Endothelial cell of umbilical vein (primary cell): ENCODE measurements at regions not wholly inside any gene's neighbourhood (a gene's known extent, or its start where the extent isn't known, plus 50 kb on each side); places are given as distances from the start of the nearest gene placed in this dataset.

Source experiments
- BruUV-seq: library from RNA; stranded (reverse); fragments of 400-500 nt; replicated peaks from 2 replicates; lab custom pipeline; 2021; lab: Mats Ljungman, UMichigan
- CTCF ChIA-PET: fragments of 300-600, 350-600 bp; sonication (Branson Sonifier 250); formaldehyde crosslinking; loops from one replicate; lab custom pipeline; 2021; ENCODE audit warnings: antibody characterized with exemption, inconsistent platforms; lab: Charles Lee
- POLR2A ChIA-PET: fragments of 300-600, 350-600 bp; sonication (Branson Sonifier 250); formaldehyde crosslinking; loops from one replicate; lab custom pipeline; 2021; ENCODE audit warnings: antibody characterized with exemption, inconsistent platforms; lab: Charles Lee
- DNase-seq: peaks from one replicate; pipeline ENCODE4 v3.0.0-alpha.2; 2011; ENCODE audit warnings: low read depth, low spot score
- FAIRE-seq: peaks from 2 replicates; lab custom pipeline; 2011; peaks lifted over from hg19 to GRCh38; lab: Jason Lieb, UNC
- H2AFZ ChIP-seq: 2 replicates; pipeline ENCODE4 v1.6.0; 2012; ENCODE audit warnings: low read depth, low read length, control low read depth, inconsistent platforms
- H3K27ac ChIP-seq: 2 replicates; pipeline ENCODE4 v1.5.1; 2011; ENCODE audit warnings: low read depth, mild to moderate bottlenecking, control low read depth, low read length, moderate library complexity; ENCODE audit not compliant: insufficient read depth
- H3K27me3 ChIP-seq, 2 experiments: 2 replicates each; pipeline versions ENCODE4 v1.6.0 to v1.6.1; 2011; ENCODE audit warnings: low read length in 2 of 2, mixed read lengths in 1 of 2; ENCODE audit not compliant: control insufficient read depth in 2 of 2, insufficient read depth in 2 of 2
- H3K36me3 ChIP-seq, 2 experiments: 2 replicates in 1 of 2; 3 replicates in 1 of 2; pipeline ENCODE4 v1.5.1; 2011; ENCODE audit warnings: low read length in 2 of 2, mild to moderate bottlenecking in 1 of 2, moderate library complexity in 1 of 2; ENCODE audit not compliant: control insufficient read depth in 2 of 2, insufficient read depth in 2 of 2; ENCODE audit errors: extremely low read depth in 1 of 2
- H3K4me1 ChIP-seq: 3 replicates; pipeline ENCODE4 v1.5.1; 2011; ENCODE audit warnings: mild to moderate bottlenecking, low read length; ENCODE audit not compliant: control insufficient read depth, insufficient read depth; ENCODE audit errors: extremely low read depth
- H3K4me2 ChIP-seq: 2 replicates; pipeline ENCODE4 v1.6.1; 2011; ENCODE audit warnings: low read length, control low read depth, mixed read lengths; ENCODE audit not compliant: insufficient read depth
- H3K4me3 ChIP-seq, 3 experiments: fragments of 200-600 bp in 1 of 3; sonication (generic), shearing (Covaris generic) in 1 of 3; replicated peaks in 1 of 3; 2 replicates each; pipeline ENCODE4 v1.5.1; 2011 to 2016; ENCODE audit warnings: control low read depth in 3 of 3, low read length in 3 of 3, mild to moderate bottlenecking in 2 of 3, inconsistent platforms in 1 of 3, low read depth in 1 of 3, moderate library complexity in 1 of 3; ENCODE audit not compliant: insufficient read depth in 1 of 3
- H3K79me2 ChIP-seq: 2 replicates; pipeline ENCODE4 v1.6.0; 2012; ENCODE audit warnings: low read length, inconsistent platforms; ENCODE audit not compliant: control insufficient read depth, insufficient read depth
- H3K9ac ChIP-seq: replicated peaks from 2 replicates; pipeline ENCODE3; 2011; ENCODE audit warnings: low read length, control low read depth; ENCODE audit not compliant: insufficient read depth; ENCODE audit errors: extremely low read depth
- H3K9me1 ChIP-seq: replicated peaks from 3 replicates; pipeline ENCODE4 v1.6.0; 2011; ENCODE audit warnings: mild to moderate bottlenecking, low read length; ENCODE audit not compliant: control insufficient read depth, insufficient read depth; ENCODE audit errors: extremely low read depth
- H3K9me3 ChIP-seq: replicated peaks from 2 replicates; pipeline ENCODE4 v1.5.1; 2012; ENCODE audit warnings: low read length, inconsistent platforms; ENCODE audit not compliant: control insufficient read depth, insufficient read depth
- H4K20me1 ChIP-seq: replicated peaks from 2 replicates; pipeline ENCODE3; 2011; ENCODE audit warnings: mild to moderate bottlenecking, low read length; ENCODE audit not compliant: control insufficient read depth, insufficient read depth; ENCODE audit errors: extremely low read depth
- EZH2 ChIP-seq: IDR thresholded peaks from 2 replicates; pipeline ENCODE4 v1.6.1; 2012; ENCODE audit warnings: borderline replicate concordance, low read depth, mild to moderate bottlenecking, moderate library complexity, low read length, inconsistent platforms; ENCODE audit not compliant: severe bottlenecking
- FOS ChIP-seq: IDR thresholded peaks from 2 replicates; pipeline ENCODE4 v1.6.1; 2011; ENCODE audit warnings: mild to moderate bottlenecking, low read length, moderate library complexity, borderline replicate concordance; ENCODE audit not compliant: insufficient read depth
- GATA2 ChIP-seq: IDR thresholded peaks from 2 replicates; pipeline ENCODE4 v1.7.0; 2011; ENCODE audit warnings: low read depth, mild to moderate bottlenecking, moderate library complexity, mixed read lengths, low read length; ENCODE audit not compliant: insufficient read length, insufficient read depth
- JUN ChIP-seq: IDR thresholded peaks from 2 replicates; pipeline ENCODE4 v1.6.1; 2011; ENCODE audit warnings: borderline replicate concordance, low read depth; ENCODE audit not compliant: insufficient read length, insufficient read depth
- MYC ChIP-seq: IDR thresholded peaks from one replicate; pipeline ENCODE4 v1.6.1; 2011; ENCODE audit warnings: mild to moderate bottlenecking, low read depth, low read length
- POLR2A ChIP-seq: IDR thresholded peaks from 2 replicates; pipeline ENCODE4 v1.6.1; 2012; ENCODE audit warnings: low read depth, mild to moderate bottlenecking, control low read depth, low read length
- POLR2AphosphoS5 ChIP-seq: IDR thresholded peaks from 2 replicates; pipeline ENCODE4 v1.6.1; 2012; ENCODE audit warnings: low read depth, mild to moderate bottlenecking, control low read depth, low read length, moderate library complexity; ENCODE audit not compliant: insufficient read depth
- dilution Hi-C: fragments of 300-500 bp; cut with MboI; formaldehyde crosslinking; loops from one replicate; pipeline ENCODE4 v1.15.0; 2019; ENCODE audit warnings: low sequenced_read_pairs; ENCODE audit not compliant: extremely low pct_ligation_motif_present
- intact Hi-C: fragments of 100-400 bp; cut with micrococcal nuclease; formaldehyde crosslinking; loops from one replicate; pipeline ENCODE4 v1.10.0; 2022
- TF ChIP-seq, protein P1 (sequence below): IDR thresholded peaks from 2 replicates; pipeline ENCODE4 v1.6.1; 2011; ENCODE audit not compliant: insufficient read depth, insufficient read length
- TF ChIP-seq, protein P2 (sequence below), 2 donors: IDR thresholded peaks; 1 replicate in 1 of 2; 2 replicates in 1 of 2; pipeline ENCODE4 v1.5.1; 2011; ENCODE audit warnings: low read length in 2 of 2, mild to moderate bottlenecking in 2 of 2, moderate library complexity in 2 of 2, control low read depth in 1 of 2, inconsistent platforms in 1 of 2, low read depth in 1 of 2; ENCODE audit not compliant: insufficient read depth in 1 of 2; ENCODE audit errors: extremely low read depth in 1 of 2

DNA sequence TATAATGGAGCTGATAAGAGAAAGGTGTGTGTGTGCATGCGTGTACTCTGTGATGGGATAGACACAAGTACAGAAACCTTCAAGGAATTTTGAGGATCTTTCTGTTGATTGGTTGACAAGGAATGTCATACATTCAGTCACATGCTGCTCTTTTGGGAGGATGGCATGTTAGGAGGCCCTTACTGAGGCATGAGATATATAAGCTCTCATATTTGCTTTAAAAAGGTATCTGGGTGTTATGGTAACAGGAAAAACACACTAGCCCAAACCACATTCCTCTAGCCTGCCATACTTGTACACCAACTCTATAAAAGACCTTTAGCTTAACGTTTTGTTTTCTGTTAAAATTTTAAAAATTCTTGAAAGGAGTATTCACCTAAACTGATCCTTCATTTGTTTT, 72.5 kb upstream of the EGFR start:
- H3K27ac ChIP-seq = no peak overlapping the region
- intact Hi-C loops (no loop called here), dilution Hi-C loops (no loop called here)
- no peaks in the 10 kb centered on the region for H4K20me1 ChIP-seq
- H3K27me3 ChIP-seq = peaks cover 1 to 2% of the 10 kb centered on the region in 2 experiments
- no peak overlapping the region for H3K9ac ChIP-seq
- H3K4me3 ChIP-seq = no peak overlapping the region
- DNase-seq (no peak), FAIRE-seq (no peak)
- H3K4me2 ChIP-seq = no peak overlapping the region
- no peak for TF ChIP-seq POLR2A
- TF ChIP-seq JUN = no peak
- no peak for TF ChIP-seq FOS
- TF ChIP-seq, protein P1, sequence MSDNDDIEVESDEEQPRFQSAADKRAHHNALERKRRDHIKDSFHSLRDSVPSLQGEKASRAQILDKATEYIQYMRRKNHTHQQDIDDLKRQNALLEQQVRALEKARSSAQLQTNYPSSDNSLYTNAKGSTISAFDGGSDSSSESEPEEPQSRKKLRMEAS = no peak
- TF ChIP-seq, protein P2, sequence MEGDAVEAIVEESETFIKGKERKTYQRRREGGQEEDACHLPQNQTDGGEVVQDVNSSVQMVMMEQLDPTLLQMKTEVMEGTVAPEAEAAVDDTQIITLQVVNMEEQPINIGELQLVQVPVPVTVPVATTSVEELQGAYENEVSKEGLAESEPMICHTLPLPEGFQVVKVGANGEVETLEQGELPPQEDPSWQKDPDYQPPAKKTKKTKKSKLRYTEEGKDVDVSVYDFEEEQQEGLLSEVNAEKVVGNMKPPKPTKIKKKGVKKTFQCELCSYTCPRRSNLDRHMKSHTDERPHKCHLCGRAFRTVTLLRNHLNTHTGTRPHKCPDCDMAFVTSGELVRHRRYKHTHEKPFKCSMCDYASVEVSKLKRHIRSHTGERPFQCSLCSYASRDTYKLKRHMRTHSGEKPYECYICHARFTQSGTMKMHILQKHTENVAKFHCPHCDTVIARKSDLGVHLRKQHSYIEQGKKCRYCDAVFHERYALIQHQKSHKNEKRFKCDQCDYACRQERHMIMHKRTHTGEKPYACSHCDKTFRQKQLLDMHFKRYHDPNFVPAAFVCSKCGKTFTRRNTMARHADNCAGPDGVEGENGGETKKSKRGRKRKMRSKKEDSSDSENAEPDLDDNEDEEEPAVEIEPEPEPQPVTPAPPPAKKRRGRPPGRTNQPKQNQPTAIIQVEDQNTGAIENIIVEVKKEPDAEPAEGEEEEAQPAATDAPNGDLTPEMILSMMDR (IDR thresholded peaks at IDR 0.05; ENCODE audit: extremely low read depth in 1 of 2, insufficient read depth in 1 of 2, low read depth in 1 of 2, low read length in 2 of 2) = no peak
- TF ChIP-seq POLR2AphosphoS5 = no peak
- no peak for TF ChIP-seq MYC
- TF ChIP-seq GATA2 = no peak
- TF ChIP-seq EZH2 = no peak
- POLR2A ChIA-PET = no interaction called here
- no TSS peak for BruUV-seq
- H3K79me2 ChIP-seq = no peaks in the 10 kb centered on the region
- no peaks in the 10 kb centered on the region for H3K36me3 ChIP-seq
- no peaks in the 10 kb centered on the region for H3K9me1 ChIP-seq
- H2AFZ ChIP-seq = no peak overlapping the region
- CTCF ChIA-PET = interaction anchor here (0.9 kb wide), 2 partner anchors 158 to 173 kb away, joined by 3 read pairs; no protein-coding TSS in a partner anchor
- H3K4me1 ChIP-seq = no peaks in the 10 kb centered on the region
- H3K9me3 ChIP-seq = no peaks in the 10 kb centered on the region
